MCF 10A (cell line): ENCODE measurements at regions not wholly inside any gene's neighbourhood (a gene's known extent, or its start where the extent isn't known, plus 50 kb on each side); places are given as distances from the start of the nearest gene placed in this dataset.

Experiments
- BruUV-seq: library from RNA; stranded (reverse); fragments of 400-500 nt; replicated peaks from 2 replicates; lab custom pipeline; 2021; lab: Mats Ljungman, UMichigan
- CTCF ChIA-PET: fragments of 300-600 bp; sonication (Branson Sonifier 250); formaldehyde crosslinking; extraction: SDS; loops from one replicate; lab custom pipeline; 2021; ENCODE audit warnings: antibody characterized with exemption, inconsistent platforms; lab: Yijun Ruan, JAX
- POLR2A ChIA-PET: fragments of 300-600, 350-650 bp; sonication (Branson Sonifier 250); formaldehyde crosslinking; extraction: SDS; loops from one replicate; lab custom pipeline; 2020; ENCODE audit warnings: antibody characterized with exemption, inconsistent platforms; lab: Yijun Ruan, JAX
- DNase-seq: peaks from one replicate; pipeline ENCODE4 v3.0.0-alpha.2; 2018; ENCODE audit not compliant: unreplicated experiment
- H3K27ac Mint-ChIP-seq: one replicate; pipeline ENCODE4 v1.8.0; 2022; ENCODE audit warnings: mild to moderate bottlenecking, low read depth, mixed read lengths; ENCODE audit not compliant: unreplicated experiment
- H3K27me3 Mint-ChIP-seq: one replicate; pipeline ENCODE4 v1.8.0; 2022; ENCODE audit warnings: mixed read lengths; ENCODE audit not compliant: insufficient read depth, unreplicated experiment
- H3K36me3 Mint-ChIP-seq: one replicate; pipeline ENCODE4 v1.8.0; 2022; ENCODE audit warnings: mild to moderate bottlenecking, moderate library complexity, mixed read lengths; ENCODE audit not compliant: insufficient read depth, unreplicated experiment
- H3K4me1 Mint-ChIP-seq: one replicate; pipeline ENCODE4 v1.8.0; 2022; ENCODE audit warnings: mixed read lengths; ENCODE audit not compliant: insufficient read depth, unreplicated experiment
- H3K4me3 Mint-ChIP-seq: one replicate; pipeline ENCODE4 v1.8.0; 2022; ENCODE audit warnings: mild to moderate bottlenecking, moderate library complexity, mixed read lengths; ENCODE audit not compliant: unreplicated experiment
- H3K9me3 Mint-ChIP-seq: one replicate; pipeline ENCODE4 v1.8.0; 2022; ENCODE audit warnings: mixed read lengths; ENCODE audit not compliant: unreplicated experiment
- CTCF ChIP-seq: fragments of 200-600 bp; IDR thresholded peaks from one replicate; pipeline ENCODE4 v1.8.0; 2022; ENCODE audit warnings: antibody characterized with exemption, mild to moderate bottlenecking; ENCODE audit not compliant: unreplicated experiment
- intact Hi-C: fragments of 100-400 bp; cut with micrococcal nuclease; formaldehyde crosslinking; loops from 2 replicates; pipeline ENCODE4 v1.14.1; 2022

GRCh38 chr3:8380904-8381704, 120.5 kb upstream of the LMCD1 start:
- H3K9me3 Mint-ChIP-seq: peaks cover 2% of the 10 kb centered on the region
- intact Hi-C loops: no loop called here
- TF ChIP-seq CTCF: no peak
- ChIA-PET CTCF (interaction anchor here (0.7 kb wide), 1 partner anchor 123 kb away, joined by 3 read pairs; no protein-coding TSS in a partner anchor), POLR2A (no interaction called here)
- peaks cover 23% of the 10 kb centered on the region for H3K27me3 Mint-ChIP-seq
- DNase-seq: no peak
- H3K4me1 Mint-ChIP-seq: no peaks in the 10 kb centered on the region
- no TSS peak for BruUV-seq
- H3K4me3 Mint-ChIP-seq: no peak overlapping the region
- no peaks in the 10 kb centered on the region for H3K36me3 Mint-ChIP-seq
- H3K27ac Mint-ChIP-seq: no peak overlapping the region

GRCh38 chr3:8385848-8386620, 115.6 kb upstream of the LMCD1 start:
- H3K27ac Mint-ChIP-seq: no peak overlapping the region
- H3K4me1 Mint-ChIP-seq: no peaks in the 10 kb centered on the region
- CTCF ChIA-PET: interaction anchor here (0.6 to 1.0 kb wide), 2 partner anchors 10 to 1348 kb away, joined by 3 read pairs; no protein-coding TSS in a partner anchor
- no peak for DNase-seq
- TF ChIP-seq CTCF: no peak
- H3K36me3 Mint-ChIP-seq: no peaks in the 10 kb centered on the region
- POLR2A ChIA-PET: no interaction called here
- peaks cover 5% of the 10 kb centered on the region for H3K27me3 Mint-ChIP-seq
- BruUV-seq: no TSS peak
- intact Hi-C loops: no loop called here
- H3K9me3 Mint-ChIP-seq: no peaks in the 10 kb centered on the region
- no peak overlapping the region for H3K4me3 Mint-ChIP-seq

- TF ChIP-seq CTCF: no peak
- POLR2A ChIA-PET: no interaction called here
- DNase-seq: no peak
- intact Hi-C loops: no loop called here
- Mint-ChIP-seq H3K27ac (no peak overlapping the region), H3K36me3 (no peaks in the 10 kb centered on the region), H3K9me3 (no peaks in the 10 kb centered on the region), H3K4me1 (no peaks in the 10 kb centered on the region), H3K4me3 (no peak overlapping the region), H3K27me3 (no peaks in the 10 kb centered on the region)
- no TSS peak for BruUV-seq
- CTCF ChIA-PET: interaction anchor here (0.5 kb wide), 1 partner anchor 155 kb away, joined by 3 read pairs; no protein-coding TSS in a partner anchor
Observed at GRCh38 chr3:8387571-8387970, 114.1 kb upstream of the LMCD1 start.

- intact Hi-C loops: no loop called here
- POLR2A ChIA-PET: no interaction called here
- no peak for DNase-seq
- no TSS peak for BruUV-seq
- Mint-ChIP-seq H3K27me3 (no peaks in the 10 kb centered on the region), H3K36me3 (no peaks in the 10 kb centered on the region), H3K27ac (no peak overlapping the region), H3K4me1 (no peaks in the 10 kb centered on the region), H3K4me3 (no peak overlapping the region), H3K9me3 (peaks cover 8% of the 10 kb centered on the region)
- CTCF ChIA-PET: interaction anchor here (0.6 to 0.9 kb wide), 3 partner anchors 42 to 159 kb away, joined by 3 to 4 read pairs (median 3); no protein-coding TSS in a partner anchor
- TF ChIP-seq CTCF: no peak
Observed at GRCh38 chr3:8399686-8400085, 101.9 kb upstream of the LMCD1 start.
